ENCODE measurements at regions not wholly inside any gene's neighbourhood (a gene's known extent, or its start where the extent isn't known, plus 50 kb on each side); places are given as distances from the start of the nearest gene placed in this dataset.

DNA sequence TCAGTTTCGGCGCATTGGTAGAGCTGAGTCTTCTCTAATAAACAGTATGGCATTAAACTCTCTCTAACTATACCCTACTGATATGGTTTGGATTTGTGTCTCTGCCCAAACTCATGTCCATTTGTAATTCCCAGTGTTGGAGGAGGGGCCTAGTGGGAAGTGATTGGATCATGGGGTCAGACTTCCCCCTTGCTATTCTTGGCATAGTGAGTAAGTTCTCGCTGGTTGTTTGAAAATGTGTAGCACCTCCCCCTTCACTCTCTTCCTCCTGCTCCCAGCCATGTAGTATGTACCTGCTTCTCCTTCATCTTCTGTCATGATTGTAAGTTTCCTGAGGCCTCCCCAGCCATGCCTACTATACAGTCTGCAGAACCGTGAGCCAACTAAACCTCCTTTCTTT lies 682.7 kb upstream of the ARGLU1 start:
- H3K27me3 Mint-ChIP-seq (ENCODE audit: low read depth) = no peaks in the 10 kb centered on the region
- no peaks in the 10 kb centered on the region for H3K36me3 Mint-ChIP-seq
- no peak overlapping the region for H3K4me3 Mint-ChIP-seq
- TF ChIP-seq, protein P1, sequence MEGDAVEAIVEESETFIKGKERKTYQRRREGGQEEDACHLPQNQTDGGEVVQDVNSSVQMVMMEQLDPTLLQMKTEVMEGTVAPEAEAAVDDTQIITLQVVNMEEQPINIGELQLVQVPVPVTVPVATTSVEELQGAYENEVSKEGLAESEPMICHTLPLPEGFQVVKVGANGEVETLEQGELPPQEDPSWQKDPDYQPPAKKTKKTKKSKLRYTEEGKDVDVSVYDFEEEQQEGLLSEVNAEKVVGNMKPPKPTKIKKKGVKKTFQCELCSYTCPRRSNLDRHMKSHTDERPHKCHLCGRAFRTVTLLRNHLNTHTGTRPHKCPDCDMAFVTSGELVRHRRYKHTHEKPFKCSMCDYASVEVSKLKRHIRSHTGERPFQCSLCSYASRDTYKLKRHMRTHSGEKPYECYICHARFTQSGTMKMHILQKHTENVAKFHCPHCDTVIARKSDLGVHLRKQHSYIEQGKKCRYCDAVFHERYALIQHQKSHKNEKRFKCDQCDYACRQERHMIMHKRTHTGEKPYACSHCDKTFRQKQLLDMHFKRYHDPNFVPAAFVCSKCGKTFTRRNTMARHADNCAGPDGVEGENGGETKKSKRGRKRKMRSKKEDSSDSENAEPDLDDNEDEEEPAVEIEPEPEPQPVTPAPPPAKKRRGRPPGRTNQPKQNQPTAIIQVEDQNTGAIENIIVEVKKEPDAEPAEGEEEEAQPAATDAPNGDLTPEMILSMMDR (IDR thresholded peaks at IDR 0.05; ENCODE audit: unreplicated experiment) = no peak
- H3K27ac Mint-ChIP-seq = no peak overlapping the region
- peaks cover 4% of the 10 kb centered on the region for H3K4me1 Mint-ChIP-seq
- DNase-seq (ENCODE audit: low spot score in 2 of 2, unreplicated experiment in 2 of 2) = no peak
- no peaks in the 10 kb centered on the region for H3K9me3 Mint-ChIP-seq

DNA sequence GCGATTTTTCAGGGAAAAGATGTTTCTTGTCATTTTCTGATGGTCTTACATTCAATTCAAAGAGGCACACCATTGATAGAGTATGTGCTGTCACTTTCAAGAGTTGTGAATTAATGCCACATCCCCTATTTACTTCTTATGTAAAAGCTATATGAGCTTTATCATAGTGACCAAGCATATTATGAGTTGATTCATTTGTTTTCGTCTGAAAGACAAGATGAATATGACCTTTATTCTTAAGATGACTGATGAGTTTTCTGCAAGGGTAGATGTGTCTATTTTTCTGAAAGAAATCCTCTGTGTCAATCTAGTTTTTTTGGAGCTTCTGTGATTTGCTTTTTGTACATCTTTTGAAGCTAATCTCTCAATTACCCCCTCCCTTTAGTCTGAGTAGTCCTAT lies 676.3 kb upstream of the ARGLU1 start:
- TF ChIP-seq, protein P1 (IDR thresholded peaks at IDR 0.05; ENCODE audit: unreplicated experiment) = no peak
- H3K27me3 Mint-ChIP-seq (ENCODE audit: low read depth) = no peaks in the 10 kb centered on the region
- no peaks in the 10 kb centered on the region for H3K36me3 Mint-ChIP-seq
- H3K4me1 Mint-ChIP-seq = no peaks in the 10 kb centered on the region
- H3K9me3 Mint-ChIP-seq = no peaks in the 10 kb centered on the region
- DNase-seq (ENCODE audit: low spot score in 2 of 2, unreplicated experiment in 2 of 2) = no peak
- no peak overlapping the region for H3K27ac Mint-ChIP-seq
- no peak overlapping the region for H3K4me3 Mint-ChIP-seq

DNA sequence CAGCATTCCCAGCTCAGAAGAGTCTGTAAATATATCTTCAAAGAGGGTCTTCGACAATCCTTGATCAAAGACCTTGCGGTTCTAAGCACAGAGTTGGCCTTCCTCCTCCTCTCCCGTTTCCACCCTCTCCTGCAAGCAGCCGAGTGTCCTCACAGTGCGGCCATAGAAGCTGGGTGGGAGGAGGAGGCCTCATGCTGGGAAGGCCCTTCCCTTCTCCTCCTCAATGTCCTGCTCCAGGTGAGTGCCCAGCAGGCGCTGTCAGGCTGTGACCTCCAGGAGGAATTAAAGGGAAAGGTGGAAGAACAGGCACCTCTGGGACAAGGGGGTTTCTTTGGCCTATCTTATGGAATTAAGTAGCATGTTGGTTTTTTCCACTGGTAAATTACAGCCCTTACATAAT lies 674.2 kb upstream of the ARGLU1 start:
- TF ChIP-seq, protein P1 (IDR thresholded peaks at IDR 0.05; ENCODE audit: unreplicated experiment) = no peak
- DNase-seq (ENCODE audit: low spot score in 2 of 2, unreplicated experiment in 2 of 2) = no peak
- no peak overlapping the region for H3K4me3 Mint-ChIP-seq
- no peaks in the 10 kb centered on the region for H3K9me3 Mint-ChIP-seq
- no peaks in the 10 kb centered on the region for H3K36me3 Mint-ChIP-seq
- H3K4me1 Mint-ChIP-seq = no peaks in the 10 kb centered on the region
- no peak overlapping the region for H3K27ac Mint-ChIP-seq
- H3K27me3 Mint-ChIP-seq (ENCODE audit: low read depth) = no peaks in the 10 kb centered on the region

DNA sequence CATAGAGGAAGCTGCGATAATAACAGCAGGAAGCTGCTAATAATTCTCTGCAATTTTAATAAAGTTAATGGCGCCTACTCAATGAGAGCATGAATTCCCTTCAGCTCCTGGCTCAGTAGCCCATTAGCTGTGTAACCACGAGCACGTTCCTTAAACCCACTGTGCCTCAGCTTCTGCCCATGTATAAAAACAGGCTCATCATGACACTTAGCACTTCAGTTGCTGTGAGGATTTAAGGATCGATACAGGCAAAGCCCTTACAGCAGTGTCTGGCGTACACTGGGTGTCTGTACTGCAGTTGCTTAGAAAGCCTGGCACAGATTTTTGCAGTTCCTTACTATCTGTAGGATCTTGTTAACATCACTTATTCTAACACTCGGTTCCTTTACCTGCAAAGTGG lies 673.4 kb upstream of the ARGLU1 start:
- no peak for DNase-seq (ENCODE audit: low spot score in 2 of 2, unreplicated experiment in 2 of 2)
- H3K27me3 Mint-ChIP-seq (ENCODE audit: low read depth) = peaks cover 2% of the 10 kb centered on the region
- no peaks in the 10 kb centered on the region for H3K36me3 Mint-ChIP-seq
- H3K9me3 Mint-ChIP-seq = no peaks in the 10 kb centered on the region
- TF ChIP-seq, protein P1 (IDR thresholded peaks at IDR 0.05; ENCODE audit: unreplicated experiment) = no peak
- H3K4me3 Mint-ChIP-seq = no peak overlapping the region
- no peaks in the 10 kb centered on the region for H3K4me1 Mint-ChIP-seq
- H3K27ac Mint-ChIP-seq = no peak overlapping the region

DNA sequence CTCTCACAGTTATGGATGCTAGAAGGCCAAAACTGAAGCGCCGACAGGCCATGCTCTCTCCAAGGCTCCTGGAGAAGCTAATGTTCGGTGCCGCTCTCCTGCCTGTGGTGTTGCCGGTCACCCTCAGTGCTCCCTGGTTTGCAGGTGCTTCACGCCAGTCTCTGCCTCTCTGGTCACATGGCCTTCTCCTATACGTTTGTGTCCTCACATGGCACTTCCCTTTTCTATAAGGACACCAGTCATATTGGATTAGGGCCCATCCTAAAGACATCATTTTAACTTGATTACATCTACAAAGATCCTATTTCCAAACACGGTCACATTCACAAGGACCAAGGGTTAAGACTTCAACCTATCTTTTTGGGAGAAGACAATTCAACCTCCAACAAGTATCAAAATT lies 671.3 kb upstream of the ARGLU1 start:
- Mint-ChIP-seq H3K36me3 (no peaks in the 10 kb centered on the region), H3K9me3 (no peaks in the 10 kb centered on the region), H3K27ac (no peak overlapping the region)

More for the DNA sequence above, 671.3 kb upstream of the ARGLU1 start:
- TF ChIP-seq, protein P1 (IDR thresholded peaks at IDR 0.05; ENCODE audit: unreplicated experiment) = no peak
- DNase-seq (ENCODE audit: low spot score in 2 of 2, unreplicated experiment in 2 of 2) = no peak
- Mint-ChIP-seq H3K4me3 (no peak overlapping the region), H3K27me3 (ENCODE audit: low read depth) (peaks cover 6% of the 10 kb centered on the region), H3K4me1 (no peaks in the 10 kb centered on the region)
